ENCODE measurements at regions not wholly inside any gene's neighbourhood (a gene's known extent, or its start where the extent isn't known, plus 50 kb on each side); places are given as distances from the start of the nearest gene placed in this dataset.

GRCh38 chr20:7629880-7630279 is 310.4 kb downstream of the HAO1 start:
- TF ChIP-seq POLR2A (IDR thresholded peaks at IDR 0.05; ENCODE audit: low read depth, low read length) (no peak), POLR2AphosphoS5 (IDR thresholded peaks at IDR 0.05; ENCODE audit: low read depth, low read length) (no peak), SPI1 (IDR thresholded peaks at IDR 0.05; ENCODE audit: low read depth, low read length) (no peak), TAF1 (IDR thresholded peaks at IDR 0.05; ENCODE audit: low read depth, low read length) (no peak), PAX5 (IDR thresholded peaks at IDR 0.05; ENCODE audit: insufficient read depth, low read length, severe bottlenecking) (no peak)

All from GM12891 (cell line).